Right cardiac atrium (tissue), 5 donors: ENCODE measurements at regions not wholly inside any gene's neighbourhood (a gene's known extent, or its start where the extent isn't known, plus 50 kb on each side); places are given as distances from the start of the nearest gene placed in this dataset.

Source experiments
- ATAC-seq, 2 donors: fragments of 200-7000 bp; cut with Tn5 transposase; one replicate each; pipeline versions ENCODE4 v1.8.0 to v1.9.1; 2020; ENCODE audit warnings: moderate library complexity in 2 of 2, mild to moderate bottlenecking in 1 of 2
- DNase-seq, 3 donors: peaks; one replicate each; pipeline ENCODE4 v3.0.0-alpha.2; 2020
- H3K27ac ChIP-seq: one replicate; pipeline ENCODE4 v1.5.1; 2013; ENCODE audit warnings: mild to moderate bottlenecking, low read length, control low read depth, moderate library complexity
- H3K27me3 ChIP-seq: one replicate; pipeline ENCODE4 v1.6.1; 2013; ENCODE audit not compliant: control insufficient read depth, insufficient read depth
- H3K4me1 ChIP-seq: one replicate; pipeline ENCODE4 v1.6.1; 2013; ENCODE audit warnings: low read length; ENCODE audit not compliant: control insufficient read depth, insufficient read depth
- H3K4me3 ChIP-seq: one replicate; pipeline ENCODE4 v1.5.1; 2013; ENCODE audit warnings: low read length, control low read depth
- H3K9me3 ChIP-seq: one replicate; pipeline ENCODE4 v1.6.1; 2013; ENCODE audit warnings: low read length; ENCODE audit not compliant: control insufficient read depth
- WGBS: extraction: QIAGEN DNeasy Blood & Tissue Kit; methylation state at CpG from one replicate; pipeline ENCODE4 v1.1.7; 2013; 5-methylcytosine and 5-hydroxymethylcytosine counted together
- intact Hi-C, 4 donors: fragments of 100-400 bp; cut with DNase I; formaldehyde crosslinking; loops; one replicate each; pipeline versions ENCODE4 v1.11.0 to v1.14.0; 2022 to 2023
- donor health status: healthy with polysubstance abuse.
- donor health status: DM: no; HTN: yes; CAD: no.
- donor health status: DM: no; HTN: no; CAD: no.
- donor health status: DM: no; HTN: yes; CAD: no; lungs with severe emphysema.
- donor health status: DM: yes; HTN: yes; CAD: no.

GRCh38 chr2:107072150-107072940 lies 186.4 kb upstream of the ST6GAL2 start:
- intact Hi-C loops = no loop called here
- Histone ChIP-seq H3K27ac (no peak overlapping the region), H3K9me3 (no peaks in the 10 kb centered on the region), H3K4me3 (no peak overlapping the region), H3K4me1 (peaks cover 1% of the 10 kb centered on the region), H3K27me3 (no peaks in the 10 kb centered on the region)
- ATAC-seq (no peak), DNase-seq (no peak)
- 49% methylated on average over 6 of the region's 6 CpGs for WGBS

- no peaks in the 10 kb centered on the region for H3K4me1 ChIP-seq
- ATAC-seq (no peak), DNase-seq (no peak)
- intact Hi-C loops = no loop called here
- H3K4me3 ChIP-seq = no peak overlapping the region
- no peaks in the 10 kb centered on the region for H3K9me3 ChIP-seq
- H3K27me3 ChIP-seq = no peaks in the 10 kb centered on the region
- no peak overlapping the region for H3K27ac ChIP-seq
- 69% methylated on average over 1 of the region's 1 CpG for WGBS
Measured at GRCh38 chr2:107078584-107078983, 192.6 kb upstream of the ST6GAL2 start.

DNA sequence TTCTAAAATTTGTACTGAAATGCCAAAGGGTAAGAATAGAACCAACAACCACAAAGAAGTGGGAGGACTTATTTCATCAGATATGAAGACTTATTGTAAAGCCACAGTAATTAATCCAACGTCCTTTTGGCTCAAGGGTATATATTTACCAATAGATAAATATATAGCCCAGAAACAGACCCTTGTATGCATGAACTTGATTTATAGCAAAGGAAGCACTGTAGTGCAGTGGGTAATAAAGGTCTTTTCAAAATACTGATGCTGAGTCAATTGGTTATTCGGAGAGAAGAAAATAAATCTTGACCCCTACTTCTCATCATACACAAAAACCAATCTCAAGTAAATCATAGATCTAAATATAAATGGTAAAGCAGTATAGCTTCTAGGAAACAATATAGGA lies 200.5 kb upstream of the ST6GAL2 start:
- H3K4me3 ChIP-seq = no peak overlapping the region
- DNase-seq = no peak
- H3K4me1 ChIP-seq = no peaks in the 10 kb centered on the region
- H3K27ac ChIP-seq = no peak overlapping the region
- H3K9me3 ChIP-seq = no peaks in the 10 kb centered on the region
- no peak for ATAC-seq
- H3K27me3 ChIP-seq = no peaks in the 10 kb centered on the region
- WGBS = 73% methylated on average over 2 of the region's 2 CpGs
- intact Hi-C loops = no loop called here

DNA sequence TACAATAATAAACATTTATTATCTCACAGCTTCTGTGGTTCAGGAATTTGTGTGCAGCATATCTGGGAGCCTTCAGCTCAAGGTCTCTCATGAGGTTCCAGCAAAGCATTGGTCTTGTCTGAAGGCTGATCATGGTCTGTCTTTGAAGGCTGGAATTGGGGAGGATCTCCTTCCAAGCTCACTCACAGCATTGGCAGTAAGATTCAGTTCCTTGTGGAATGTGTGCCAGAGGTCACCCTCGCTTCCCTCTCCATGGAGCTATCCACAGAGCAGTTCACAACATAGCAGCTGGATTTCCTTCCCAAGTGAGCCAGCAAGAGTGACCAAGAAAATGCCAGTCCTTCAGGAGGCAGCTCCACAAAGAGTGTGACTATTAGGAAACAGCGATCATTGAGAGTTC lies 202.2 kb upstream of the ST6GAL2 start:
- H3K27me3 ChIP-seq = no peaks in the 10 kb centered on the region
- intact Hi-C loops = no loop called here
- 84% methylated on average over 2 of the region's 2 CpGs for WGBS
- H3K4me1 ChIP-seq = no peaks in the 10 kb centered on the region
- H3K9me3 ChIP-seq = no peaks in the 10 kb centered on the region
- no peak overlapping the region for H3K27ac ChIP-seq
- DNase-seq (no peak), ATAC-seq (no peak)
- no peak overlapping the region for H3K4me3 ChIP-seq

DNA sequence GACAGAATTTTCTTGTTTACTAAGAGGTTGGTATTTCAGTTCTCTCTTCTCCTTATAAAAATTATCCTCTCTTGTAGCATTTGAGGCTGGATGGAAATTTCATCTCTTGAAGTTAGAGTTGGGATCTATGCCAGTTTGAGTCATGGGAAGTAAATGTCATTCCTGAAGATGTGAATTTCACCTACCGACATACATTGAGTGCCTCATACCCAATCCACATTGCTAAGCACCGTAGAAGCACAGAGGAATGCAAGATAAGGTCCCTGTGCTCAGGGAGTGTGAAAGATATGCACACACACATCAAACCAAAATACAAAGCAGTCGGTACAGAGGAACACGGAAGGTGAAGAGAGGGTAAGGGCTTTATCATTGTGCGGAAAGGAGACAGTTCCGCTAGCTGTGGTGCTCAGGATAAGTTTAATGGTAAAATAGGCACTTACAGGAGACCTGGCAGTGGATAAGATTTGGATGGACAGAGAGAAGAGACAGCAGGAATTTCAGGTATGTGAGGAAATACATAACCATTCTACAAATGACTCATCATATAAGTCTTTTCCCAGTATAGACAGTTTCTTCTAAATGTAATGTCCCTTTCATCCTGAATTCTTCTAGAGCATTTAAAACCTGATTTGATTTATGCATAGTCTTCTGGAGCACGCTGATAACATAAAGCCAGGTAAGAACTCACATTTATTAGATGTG lies 205.3 kb upstream of the ST6GAL2 start:
- Histone ChIP-seq H3K27me3 (no peaks in the 10 kb centered on the region), H3K4me3 (no peak overlapping the region), H3K9me3 (no peaks in the 10 kb centered on the region), H3K27ac (no peak overlapping the region), H3K4me1 (no peaks in the 10 kb centered on the region)
- ATAC-seq (no peak), DNase-seq (no peak)
- intact Hi-C loops = no loop called here
- WGBS = 49% methylated on average over 7 of the region's 7 CpGs

- Histone ChIP-seq H3K4me3 (no peak overlapping the region), H3K27me3 (no peaks in the 10 kb centered on the region), H3K9me3 (no peaks in the 10 kb centered on the region), H3K27ac (no peak overlapping the region), H3K4me1 (no peaks in the 10 kb centered on the region)
- intact Hi-C loops = no loop called here
- ATAC-seq (no peak), DNase-seq (no peak)
- WGBS = 74% methylated on average over 4 of the region's 4 CpGs
Measured at GRCh38 chr2:107093426-107093957, 207.5 kb upstream of the ST6GAL2 start.

DNA sequence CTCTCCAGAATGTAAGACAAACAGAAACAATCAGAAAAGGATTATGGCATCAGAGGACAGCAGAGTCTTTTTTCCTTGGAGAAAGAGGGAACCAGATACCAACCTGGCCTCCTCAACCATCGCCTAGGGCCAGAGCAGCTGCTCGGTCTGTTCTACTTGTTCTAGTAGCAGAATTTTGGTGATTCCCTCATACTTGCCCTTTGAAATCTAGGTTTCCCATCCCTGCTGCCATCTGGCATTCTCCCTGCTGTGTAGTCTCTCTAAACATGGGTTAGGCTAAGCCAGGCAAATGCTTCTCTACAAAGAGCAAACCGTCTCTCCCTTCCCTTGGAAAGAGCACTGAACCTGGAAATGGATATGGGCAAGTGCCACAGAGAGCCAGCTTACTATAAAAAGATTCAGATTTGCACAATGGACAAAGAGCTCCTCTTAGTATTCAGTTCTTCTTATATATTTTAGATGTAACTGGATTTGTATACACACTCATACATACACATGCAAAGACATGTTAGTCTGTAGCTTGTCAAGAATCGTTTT lies 208.6 kb upstream of the ST6GAL2 start:
- no peak for DNase-seq
- H3K27me3 ChIP-seq = no peaks in the 10 kb centered on the region
- intact Hi-C loops = no loop called here
- no peak overlapping the region for H3K4me3 ChIP-seq
- no peaks in the 10 kb centered on the region for H3K4me1 ChIP-seq
- no peak for ATAC-seq
- no peaks in the 10 kb centered on the region for H3K9me3 ChIP-seq
- H3K27ac ChIP-seq = no peak overlapping the region
- WGBS = 83% methylated on average over 4 of the region's 4 CpGs

- 90% methylated on average over 8 of the region's 8 CpGs for WGBS
- intact Hi-C loops = no loop called here
- Histone ChIP-seq H3K4me1 (no peaks in the 10 kb centered on the region), H3K4me3 (no peak overlapping the region), H3K27ac (no peak overlapping the region), H3K9me3 (no peaks in the 10 kb centered on the region), H3K27me3 (no peaks in the 10 kb centered on the region)
- ATAC-seq (no peak), DNase-seq (no peak)
Measured at GRCh38 chr2:107102176-107102575, 216.2 kb upstream of the ST6GAL2 start.

DNA sequence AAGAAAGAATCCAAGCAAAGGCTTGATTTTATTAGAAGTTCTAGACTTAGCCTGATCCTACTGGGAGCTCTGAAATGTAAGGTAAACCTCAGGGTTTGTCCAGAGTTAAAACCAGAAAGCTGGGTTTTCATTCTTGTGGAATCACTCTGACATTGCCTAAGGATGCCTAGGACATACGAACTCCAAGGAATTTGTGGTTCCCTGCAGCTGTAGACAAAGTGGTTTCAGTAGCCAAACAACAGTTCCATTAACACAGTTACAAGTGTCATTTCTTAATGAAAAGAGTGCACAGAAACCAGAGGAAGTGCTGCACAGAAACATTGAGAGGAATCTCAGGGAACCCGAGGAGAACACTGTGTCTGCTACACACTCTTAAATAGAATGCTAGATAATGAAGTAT lies 221.4 kb upstream of the ST6GAL2 start:
- H3K27me3 ChIP-seq = no peaks in the 10 kb centered on the region
- H3K27ac ChIP-seq = no peak overlapping the region
- H3K4me3 ChIP-seq = no peak overlapping the region
- H3K9me3 ChIP-seq = peaks cover 2% of the 10 kb centered on the region
- WGBS = 64% methylated on average over 2 of the region's 2 CpGs
- no peak for DNase-seq
- intact Hi-C loops = no loop called here
- H3K4me1 ChIP-seq = no peaks in the 10 kb centered on the region
- no peak for ATAC-seq

- no peak for ATAC-seq
- Histone ChIP-seq H3K27ac (no peak overlapping the region), H3K9me3 (peaks cover 2% of the 10 kb centered on the region), H3K27me3 (no peaks in the 10 kb centered on the region), H3K4me1 (no peaks in the 10 kb centered on the region), H3K4me3 (no peak overlapping the region)
- 63% methylated on average over 2 of the region's 2 CpGs for WGBS
- intact Hi-C loops = no loop called here
- no peak for DNase-seq
Measured at GRCh38 chr2:107108556-107108955, 222.6 kb upstream of the ST6GAL2 start.

GRCh38 chr2:107111623-107112022 lies 225.7 kb upstream of the ST6GAL2 start:
- DNase-seq (no peak), ATAC-seq (no peak)
- Histone ChIP-seq H3K4me1 (no peaks in the 10 kb centered on the region), H3K4me3 (no peak overlapping the region), H3K27me3 (no peaks in the 10 kb centered on the region), H3K9me3 (peaks cover 2% of the 10 kb centered on the region), H3K27ac (no peak overlapping the region)
- WGBS = 78% methylated on average over 1 of the region's 1 CpG
- intact Hi-C loops = no loop called here
